ENCODE measurements at regions not wholly inside any gene's neighbourhood (a gene's known extent, or its start where the extent isn't known, plus 50 kb on each side); places are given as distances from the start of the nearest gene placed in this dataset.

DNA sequence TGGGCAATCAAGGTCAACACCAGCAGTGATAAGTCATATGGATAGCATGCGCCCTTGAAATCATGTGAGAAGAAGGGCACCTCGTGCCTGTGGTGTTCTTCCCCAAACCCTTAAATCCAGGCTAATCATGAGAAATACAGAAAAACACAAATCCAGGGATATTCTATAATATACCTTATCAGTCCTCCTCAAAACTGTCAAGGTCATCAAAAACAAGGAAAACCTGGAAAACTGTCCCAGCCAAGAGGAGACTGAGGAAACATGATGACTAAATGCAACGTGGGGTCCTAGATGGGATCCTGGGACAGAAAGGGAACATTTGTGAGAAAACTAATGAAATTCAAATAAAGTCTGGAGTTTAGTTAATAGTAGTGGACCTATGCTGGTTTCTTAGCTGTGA lies 201.8 kb upstream of the FAM9B start:
- no peak overlapping the region for H3K4me3 ChIP-seq (ENCODE audit: insufficient read depth, low read length, poor library complexity, severe bottlenecking)
- H3F3A ChIP-seq (ENCODE audit: insufficient read depth) = no peaks in the 10 kb centered on the region
- no peaks in the 10 kb centered on the region for H3K9me2 ChIP-seq (replicated peaks; ENCODE audit: insufficient read depth, low read length)
- no peak overlapping the region for H3K4me2 ChIP-seq (ENCODE audit: low read depth, low read length, poor library complexity, severe bottlenecking)
- no peak overlapping the region for H3K9ac ChIP-seq (ENCODE audit: low read length)
- no peak overlapping the region for H2AFZ ChIP-seq (ENCODE audit: low read depth, low read length, severe bottlenecking)
- no peaks in the 10 kb centered on the region for H4K20me1 ChIP-seq (ENCODE audit: low read depth, low read length)
- TF ChIP-seq EZH2phosphoT487 (conservative IDR thresholded peaks at IDR 0.05; ENCODE audit: low read length) = no peak
- TF ChIP-seq, protein P1, sequence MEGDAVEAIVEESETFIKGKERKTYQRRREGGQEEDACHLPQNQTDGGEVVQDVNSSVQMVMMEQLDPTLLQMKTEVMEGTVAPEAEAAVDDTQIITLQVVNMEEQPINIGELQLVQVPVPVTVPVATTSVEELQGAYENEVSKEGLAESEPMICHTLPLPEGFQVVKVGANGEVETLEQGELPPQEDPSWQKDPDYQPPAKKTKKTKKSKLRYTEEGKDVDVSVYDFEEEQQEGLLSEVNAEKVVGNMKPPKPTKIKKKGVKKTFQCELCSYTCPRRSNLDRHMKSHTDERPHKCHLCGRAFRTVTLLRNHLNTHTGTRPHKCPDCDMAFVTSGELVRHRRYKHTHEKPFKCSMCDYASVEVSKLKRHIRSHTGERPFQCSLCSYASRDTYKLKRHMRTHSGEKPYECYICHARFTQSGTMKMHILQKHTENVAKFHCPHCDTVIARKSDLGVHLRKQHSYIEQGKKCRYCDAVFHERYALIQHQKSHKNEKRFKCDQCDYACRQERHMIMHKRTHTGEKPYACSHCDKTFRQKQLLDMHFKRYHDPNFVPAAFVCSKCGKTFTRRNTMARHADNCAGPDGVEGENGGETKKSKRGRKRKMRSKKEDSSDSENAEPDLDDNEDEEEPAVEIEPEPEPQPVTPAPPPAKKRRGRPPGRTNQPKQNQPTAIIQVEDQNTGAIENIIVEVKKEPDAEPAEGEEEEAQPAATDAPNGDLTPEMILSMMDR (IDR thresholded peaks at IDR 0.05; ENCODE audit: insufficient read depth, low read length, poor library complexity, severe bottlenecking) = no peak
- H3K27ac ChIP-seq (ENCODE audit: low read depth, low read length) = no peak overlapping the region
- no peaks in the 10 kb centered on the region for H3K79me2 ChIP-seq (ENCODE audit: insufficient read depth, low read length)
- H3K9me3 ChIP-seq (ENCODE audit: insufficient read depth, low read length) = no peaks in the 10 kb centered on the region
- H3K36me3 ChIP-seq (ENCODE audit: low read length) = no peaks in the 10 kb centered on the region
- H3K27me3 ChIP-seq (ENCODE audit: low read length) = no peaks in the 10 kb centered on the region

DNA sequence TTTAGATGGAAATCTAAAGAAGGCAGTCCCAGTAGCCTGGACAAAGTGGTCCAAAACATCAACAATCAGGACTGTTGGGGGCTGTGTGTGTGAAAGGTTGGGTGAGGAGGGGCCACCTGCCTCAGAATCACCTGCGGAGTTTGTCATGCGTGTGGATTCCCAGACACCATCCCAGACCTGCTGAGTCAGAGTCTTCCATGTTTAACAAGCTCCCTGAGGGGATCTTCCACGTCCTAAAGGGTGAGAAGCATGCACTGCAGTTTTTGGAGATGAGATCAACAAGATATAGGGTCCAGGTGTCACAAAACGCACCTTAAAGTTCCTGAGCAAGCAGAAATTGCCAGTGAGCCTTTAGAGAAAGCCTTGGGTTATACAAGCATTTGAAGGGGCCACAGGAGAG lies 207.0 kb upstream of the FAM9B start:
- H3K27ac ChIP-seq (ENCODE audit: low read depth, low read length) = no peak overlapping the region
- H3K4me2 ChIP-seq (ENCODE audit: low read depth, low read length, poor library complexity, severe bottlenecking) = no peak overlapping the region
- H4K20me1 ChIP-seq (ENCODE audit: low read depth, low read length) = no peaks in the 10 kb centered on the region
- H3F3A ChIP-seq (ENCODE audit: insufficient read depth) = no peaks in the 10 kb centered on the region
- TF ChIP-seq, protein P1 (IDR thresholded peaks at IDR 0.05; ENCODE audit: insufficient read depth, low read length, poor library complexity, severe bottlenecking) = no peak
- TF ChIP-seq EZH2phosphoT487 (conservative IDR thresholded peaks at IDR 0.05; ENCODE audit: low read length) = no peak
- H3K9me3 ChIP-seq (ENCODE audit: insufficient read depth, low read length) = no peaks in the 10 kb centered on the region
- H3K79me2 ChIP-seq (ENCODE audit: insufficient read depth, low read length) = no peaks in the 10 kb centered on the region
- H2AFZ ChIP-seq (ENCODE audit: low read depth, low read length, severe bottlenecking) = no peak overlapping the region
- H3K4me3 ChIP-seq (ENCODE audit: insufficient read depth, low read length, poor library complexity, severe bottlenecking) = no peak overlapping the region
- no peaks in the 10 kb centered on the region for H3K9me2 ChIP-seq (replicated peaks; ENCODE audit: insufficient read depth, low read length)
- no peak overlapping the region for H3K9ac ChIP-seq (ENCODE audit: low read length)
- no peaks in the 10 kb centered on the region for H3K36me3 ChIP-seq (ENCODE audit: low read length)
- H3K27me3 ChIP-seq (ENCODE audit: low read length) = no peaks in the 10 kb centered on the region

DNA sequence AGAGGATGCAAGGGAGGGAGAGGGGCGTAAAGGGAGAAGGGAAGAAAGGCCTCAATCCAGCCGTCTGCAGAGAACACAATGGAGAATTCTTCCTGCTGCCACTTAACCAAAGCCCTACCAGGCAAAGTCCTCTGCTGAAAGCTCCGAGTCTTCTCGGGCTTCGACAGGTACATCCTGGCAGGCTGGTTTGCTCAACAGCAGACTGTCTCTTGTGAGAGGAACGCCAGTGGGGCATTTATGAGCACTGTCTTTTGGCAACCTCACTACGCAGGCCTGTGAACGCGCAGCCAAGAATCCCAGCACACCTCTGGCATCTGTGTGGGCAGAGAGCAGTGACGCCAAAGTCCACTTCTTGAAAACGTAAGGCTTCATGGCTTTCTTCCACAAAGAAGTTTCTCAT lies 207.5 kb upstream of the FAM9B start:
- no peak overlapping the region for H3K9ac ChIP-seq (ENCODE audit: low read length)
- no peak overlapping the region for H3K27ac ChIP-seq (ENCODE audit: low read depth, low read length)

More for the DNA sequence above, 207.5 kb upstream of the FAM9B start:
- no peak overlapping the region for H3K4me3 ChIP-seq (ENCODE audit: insufficient read depth, low read length, poor library complexity, severe bottlenecking)
- H3K27me3 ChIP-seq (ENCODE audit: low read length) = no peaks in the 10 kb centered on the region
- TF ChIP-seq, protein P1 (IDR thresholded peaks at IDR 0.05; ENCODE audit: insufficient read depth, low read length, poor library complexity, severe bottlenecking) = no peak
- no peak for TF ChIP-seq EZH2phosphoT487 (conservative IDR thresholded peaks at IDR 0.05; ENCODE audit: low read length)
- H2AFZ ChIP-seq (ENCODE audit: low read depth, low read length, severe bottlenecking) = no peak overlapping the region
- H3K9me3 ChIP-seq (ENCODE audit: insufficient read depth, low read length) = no peaks in the 10 kb centered on the region
- no peaks in the 10 kb centered on the region for H4K20me1 ChIP-seq (ENCODE audit: low read depth, low read length)
- no peak overlapping the region for H3K4me2 ChIP-seq (ENCODE audit: low read depth, low read length, poor library complexity, severe bottlenecking)
- no peaks in the 10 kb centered on the region for H3F3A ChIP-seq (ENCODE audit: insufficient read depth)
- no peaks in the 10 kb centered on the region for H3K9me2 ChIP-seq (replicated peaks; ENCODE audit: insufficient read depth, low read length)
- no peaks in the 10 kb centered on the region for H3K36me3 ChIP-seq (ENCODE audit: low read length)
- H3K79me2 ChIP-seq (ENCODE audit: insufficient read depth, low read length) = no peaks in the 10 kb centered on the region

Measured in SU-DHL-6 (cell line).